HG03565 (cell line): ENCODE measurements at regions not wholly inside any gene's neighbourhood (a gene's known extent, or its start where the extent isn't known, plus 50 kb on each side); places are given as distances from the start of the nearest gene placed in this dataset.
"Not testable (repeated sequence)": the region's sequence is repeated elsewhere in the genome, so short reads cannot be mapped to it uniquely, and the experiment has no call there.

Source experiments
- ATAC-seq: cut with Tn5 transposase; IDR thresholded peaks from one replicate; pipeline ENCODE4 v1.9.1; 2021; ENCODE audit warnings: mild to moderate bottlenecking, moderate library complexity; ENCODE audit not compliant: unreplicated experiment

- no peak for ATAC-seq
Observed at GRCh38 chr7:113622796-113623195, 296.0 kb downstream of the PPP1R3A start.

- no peak for ATAC-seq
Observed at GRCh38 chr7:113610572-113610971, 308.2 kb downstream of the PPP1R3A start.

- no peak for ATAC-seq
Observed at GRCh38 chr7:113608782-113609181, 310.0 kb downstream of the PPP1R3A start.

- ATAC-seq: no peak
Observed at GRCh38 chr7:113606325-113606724, 312.5 kb downstream of the PPP1R3A start.

GRCh38 chr7:113600428-113600827, 318.4 kb downstream of the PPP1R3A start:
- ATAC-seq: not testable (repeated sequence)

- not testable (repeated sequence) for ATAC-seq
Observed at GRCh38 chr7:113593455-113593854, 325.4 kb downstream of the PPP1R3A start.

- not testable (repeated sequence) for ATAC-seq
Observed at GRCh38 chr7:113592924-113593323, 325.9 kb downstream of the PPP1R3A start.

GRCh38 chr7:113582471-113582870, 336.3 kb downstream of the PPP1R3A start:
- ATAC-seq: no peak

- not testable (repeated sequence) for ATAC-seq
Observed at GRCh38 chr7:113563257-113563656, 355.6 kb downstream of the PPP1R3A start.

GRCh38 chr7:113562801-113563200, 356.0 kb downstream of the PPP1R3A start:
- ATAC-seq: no peak

- no peak for ATAC-seq
Observed at GRCh38 chr7:113562242-113562641, 356.6 kb downstream of the PPP1R3A start.

GRCh38 chr7:113561446-113561845, 357.4 kb downstream of the PPP1R3A start:
- no peak for ATAC-seq

GRCh38 chr7:113550966-113551365, 367.8 kb downstream of the PPP1R3A start:
- ATAC-seq: no peak

- ATAC-seq: no peak
Observed at GRCh38 chr7:113548561-113548960, 370.2 kb downstream of the PPP1R3A start.

- no peak for ATAC-seq
Observed at GRCh38 chr7:113548137-113548536, 370.7 kb downstream of the PPP1R3A start.

GRCh38 chr7:113521468-113521867, 397.3 kb downstream of the PPP1R3A start:
- no peak for ATAC-seq

GRCh38 chr7:113519472-113519871, 399.3 kb downstream of the PPP1R3A start:
- ATAC-seq: no peak

GRCh38 chr7:113504691-113505090, 386.3 kb upstream of the SMIM30 start:
- no peak for ATAC-seq

GRCh38 chr7:113504142-113504541, 385.8 kb upstream of the SMIM30 start:
- no peak for ATAC-seq

- not testable (repeated sequence) for ATAC-seq
Observed at GRCh38 chr7:113496586-113496985, 378.2 kb upstream of the SMIM30 start.

GRCh38 chr7:113494797-113495566, 376.6 kb upstream of the SMIM30 start:
- not testable (repeated sequence) for ATAC-seq

- ATAC-seq: no peak
Observed at GRCh38 chr7:113491305-113491704, 373.0 kb upstream of the SMIM30 start.
